ENCODE measurements at regions not wholly inside any gene's neighbourhood (a gene's known extent, or its start where the extent isn't known, plus 50 kb on each side); places are given as distances from the start of the nearest gene placed in this dataset.

GRCh38 chr2:150646746-150647145 is 159.3 kb upstream of the RND3 start:
- no peak for DNase-seq
- H3K27me3 Mint-ChIP-seq = no peaks in the 10 kb centered on the region
- H3K4me3 Mint-ChIP-seq = no peak overlapping the region
- no peaks in the 10 kb centered on the region for H3K36me3 Mint-ChIP-seq (ENCODE audit: low read depth)
- H3K9me3 Mint-ChIP-seq = no peaks in the 10 kb centered on the region
- H3K27ac Mint-ChIP-seq = no peak overlapping the region
- ChIA-PET POLR2A (no interaction called here), CTCF (no interaction called here)
- no peaks in the 10 kb centered on the region for H3K4me1 Mint-ChIP-seq

DNA sequence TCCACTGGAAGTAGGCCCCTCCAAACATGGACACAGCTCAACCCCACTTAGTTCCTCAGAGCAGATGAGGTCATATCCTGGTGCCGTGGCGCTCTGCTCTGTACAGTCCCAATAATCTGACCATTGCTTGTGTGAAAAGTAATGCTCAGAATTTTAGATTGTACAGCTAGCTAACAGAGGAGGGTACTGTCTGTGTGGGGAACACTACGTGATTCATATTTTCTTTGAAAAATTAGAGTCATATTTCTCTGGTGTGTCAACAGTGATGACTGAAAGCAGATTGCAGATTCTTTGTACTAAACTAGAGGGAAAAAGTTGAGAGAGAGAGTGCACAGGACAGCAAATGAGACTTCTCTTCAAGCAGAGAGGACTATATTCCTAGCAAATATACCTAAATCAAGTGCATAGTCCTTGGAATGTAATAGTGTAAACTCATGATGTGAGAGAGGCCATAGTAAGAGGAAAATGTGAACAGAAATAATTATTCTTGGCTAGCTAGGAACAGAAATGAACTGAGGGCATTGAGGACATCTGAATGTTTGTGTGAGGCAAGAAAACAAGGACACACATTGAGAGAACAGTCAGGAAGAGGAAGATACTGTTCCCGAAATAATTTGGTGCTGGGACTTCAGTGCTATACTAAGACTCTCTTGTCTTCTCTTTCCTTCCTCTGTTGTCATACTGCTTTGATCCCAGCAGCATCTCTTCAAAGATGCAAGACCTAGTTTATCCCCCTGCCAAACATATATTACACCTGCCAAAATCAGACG is 157.0 kb upstream of the RND3 start:
- DNase-seq = no peak
- no peak overlapping the region for H3K4me3 Mint-ChIP-seq
- no peak overlapping the region for H3K27ac Mint-ChIP-seq
- H3K4me1 Mint-ChIP-seq = no peaks in the 10 kb centered on the region
- CTCF ChIA-PET = no interaction called here
- no peaks in the 10 kb centered on the region for H3K9me3 Mint-ChIP-seq
- H3K27me3 Mint-ChIP-seq = no peaks in the 10 kb centered on the region
- POLR2A ChIA-PET = no interaction called here
- H3K36me3 Mint-ChIP-seq (ENCODE audit: low read depth) = no peaks in the 10 kb centered on the region

- Mint-ChIP-seq H3K4me1 (no peaks in the 10 kb centered on the region), H3K36me3 (ENCODE audit: low read depth) (no peaks in the 10 kb centered on the region), H3K27me3 (no peaks in the 10 kb centered on the region), H3K27ac (no peak overlapping the region), H3K9me3 (no peaks in the 10 kb centered on the region), H3K4me3 (no peak overlapping the region)
- ChIA-PET CTCF (no interaction called here), POLR2A (no interaction called here)
- no peak for DNase-seq
Observed at GRCh38 chr2:150643114-150643725, 155.8 kb upstream of the RND3 start.

DNA sequence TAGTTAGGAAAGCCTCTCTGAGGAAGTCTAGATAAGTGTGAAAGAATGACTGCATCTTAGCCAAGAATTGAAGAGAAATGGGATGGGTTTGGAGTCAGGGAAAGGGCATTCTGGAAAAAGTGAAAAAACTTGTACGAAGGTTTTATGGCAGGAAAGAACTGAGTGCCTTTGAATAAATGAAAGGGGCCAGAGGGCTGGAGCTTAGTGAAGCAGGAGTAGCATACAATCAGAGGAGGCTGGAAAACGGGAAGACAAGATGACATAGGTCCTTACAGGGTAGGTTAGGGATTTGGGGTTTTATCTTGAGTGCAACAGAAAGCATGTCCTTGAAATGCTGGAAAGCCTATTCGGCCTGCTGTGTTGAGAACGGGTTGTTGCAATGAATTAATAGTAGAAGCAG is 152.6 kb upstream of the RND3 start:
- no peak for DNase-seq
- Mint-ChIP-seq H3K27ac (no peak overlapping the region), H3K36me3 (ENCODE audit: low read depth) (no peaks in the 10 kb centered on the region), H3K27me3 (no peaks in the 10 kb centered on the region), H3K4me3 (no peak overlapping the region), H3K4me1 (no peaks in the 10 kb centered on the region), H3K9me3 (no peaks in the 10 kb centered on the region)
- CTCF ChIA-PET = no interaction called here
- POLR2A ChIA-PET = no interaction called here

DNA sequence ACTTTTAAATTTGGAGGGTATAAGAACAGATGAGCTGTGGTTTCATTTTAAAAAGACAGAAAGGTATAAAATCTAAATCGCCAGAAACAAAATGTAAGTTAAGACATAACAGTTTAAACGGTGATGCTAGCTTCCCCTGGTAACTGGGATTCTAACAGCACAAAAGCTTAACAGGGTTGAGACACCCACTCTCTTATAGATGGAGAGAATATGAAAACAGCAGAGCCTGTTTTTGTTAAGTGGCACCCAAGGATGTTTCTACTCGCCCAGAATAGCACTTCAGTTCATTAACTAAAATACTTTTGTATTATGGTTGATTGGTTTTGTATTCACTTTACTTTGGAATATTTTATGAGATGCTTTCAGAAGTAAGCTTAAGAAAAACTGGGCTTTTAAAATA is 151.9 kb upstream of the RND3 start:
- ChIA-PET POLR2A (no interaction called here), CTCF (no interaction called here)
- no peak overlapping the region for H3K27ac Mint-ChIP-seq
- H3K9me3 Mint-ChIP-seq = no peaks in the 10 kb centered on the region
- no peak overlapping the region for H3K4me3 Mint-ChIP-seq
- no peaks in the 10 kb centered on the region for H3K27me3 Mint-ChIP-seq
- H3K36me3 Mint-ChIP-seq (ENCODE audit: low read depth) = no peaks in the 10 kb centered on the region
- no peaks in the 10 kb centered on the region for H3K4me1 Mint-ChIP-seq
- DNase-seq = no peak

GRCh38 chr2:150631236-150631821 is 143.9 kb upstream of the RND3 start:
- peaks cover 2% of the 10 kb centered on the region for H3K9me3 Mint-ChIP-seq
- POLR2A ChIA-PET = no interaction called here
- H3K4me1 Mint-ChIP-seq = no peaks in the 10 kb centered on the region
- CTCF ChIA-PET = no interaction called here
- H3K36me3 Mint-ChIP-seq (ENCODE audit: low read depth) = no peaks in the 10 kb centered on the region
- no peak overlapping the region for H3K27ac Mint-ChIP-seq
- no peak for DNase-seq
- no peak overlapping the region for H3K4me3 Mint-ChIP-seq
- H3K27me3 Mint-ChIP-seq = no peaks in the 10 kb centered on the region

DNA sequence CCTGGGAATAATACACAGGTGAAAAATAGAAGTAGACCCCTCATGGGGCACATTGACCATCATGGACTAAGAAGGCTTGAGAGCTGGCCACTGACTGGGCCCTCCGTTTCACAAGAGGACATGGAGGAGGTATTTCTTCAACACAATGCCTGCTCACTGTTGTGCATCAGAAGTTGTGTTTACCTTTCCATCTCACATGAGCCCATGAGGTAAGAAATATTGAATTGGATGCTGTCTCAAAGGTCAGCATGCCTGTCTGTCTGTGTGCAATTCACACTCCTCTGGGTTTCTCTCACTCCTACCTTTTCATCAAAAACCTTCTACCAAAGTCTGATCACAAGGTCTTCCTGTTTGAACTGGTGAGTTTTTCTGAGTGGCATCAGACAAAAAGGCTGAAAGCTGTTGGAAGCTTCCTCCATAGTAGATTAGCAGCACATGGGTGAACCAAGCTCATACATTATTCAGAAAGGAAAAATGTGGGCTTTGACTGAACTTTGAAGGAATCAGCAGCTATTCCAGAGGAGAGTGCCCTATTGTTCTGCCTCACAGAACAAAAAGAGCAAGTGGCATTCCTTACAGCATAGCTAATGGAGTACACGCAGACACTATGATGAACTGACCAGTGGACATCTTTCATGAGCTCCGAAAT is 143.2 kb upstream of the RND3 start:
- CTCF ChIA-PET = no interaction called here
- Mint-ChIP-seq H3K36me3 (ENCODE audit: low read depth) (no peaks in the 10 kb centered on the region), H3K4me1 (no peaks in the 10 kb centered on the region), H3K9me3 (peaks cover 2% of the 10 kb centered on the region), H3K27ac (no peak overlapping the region), H3K27me3 (no peaks in the 10 kb centered on the region), H3K4me3 (no peak overlapping the region)
- POLR2A ChIA-PET = no interaction called here
- DNase-seq = no peak

DNA sequence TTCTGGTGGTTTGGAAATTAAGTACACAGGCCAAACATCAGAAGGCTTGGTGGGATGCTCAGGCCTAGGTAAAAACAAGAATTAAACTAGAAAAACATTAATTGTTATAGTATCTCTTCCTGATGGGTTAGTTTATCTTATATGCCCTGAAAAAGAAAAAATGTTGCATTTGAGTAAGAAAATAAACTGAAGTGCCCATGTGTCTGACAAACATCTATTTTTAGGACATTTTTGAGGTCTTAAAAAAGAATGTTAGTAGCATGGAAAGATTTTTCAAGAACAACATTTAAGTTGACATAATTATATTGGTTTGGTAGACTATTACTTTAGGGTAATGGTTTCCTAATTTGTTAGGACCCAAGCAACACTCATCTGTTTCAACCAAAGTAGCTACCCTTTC is 140.1 kb upstream of the RND3 start:
- Mint-ChIP-seq H3K9me3 (peaks cover 2% of the 10 kb centered on the region), H3K27me3 (no peaks in the 10 kb centered on the region), H3K27ac (no peak overlapping the region), H3K36me3 (ENCODE audit: low read depth) (no peaks in the 10 kb centered on the region), H3K4me1 (no peaks in the 10 kb centered on the region), H3K4me3 (no peak overlapping the region)
- CTCF ChIA-PET = no interaction called here
- POLR2A ChIA-PET = no interaction called here
- no peak for DNase-seq

GRCh38 chr2:150626934-150627411 is 139.5 kb upstream of the RND3 start:
- no peak for DNase-seq
- no peak overlapping the region for H3K4me3 Mint-ChIP-seq
- no peaks in the 10 kb centered on the region for H3K27me3 Mint-ChIP-seq
- H3K36me3 Mint-ChIP-seq (ENCODE audit: low read depth) = no peaks in the 10 kb centered on the region
- ChIA-PET CTCF (no interaction called here), POLR2A (no interaction called here)
- H3K27ac Mint-ChIP-seq = no peak overlapping the region
- H3K9me3 Mint-ChIP-seq = peaks cover 2% of the 10 kb centered on the region
- no peaks in the 10 kb centered on the region for H3K4me1 Mint-ChIP-seq

DNA sequence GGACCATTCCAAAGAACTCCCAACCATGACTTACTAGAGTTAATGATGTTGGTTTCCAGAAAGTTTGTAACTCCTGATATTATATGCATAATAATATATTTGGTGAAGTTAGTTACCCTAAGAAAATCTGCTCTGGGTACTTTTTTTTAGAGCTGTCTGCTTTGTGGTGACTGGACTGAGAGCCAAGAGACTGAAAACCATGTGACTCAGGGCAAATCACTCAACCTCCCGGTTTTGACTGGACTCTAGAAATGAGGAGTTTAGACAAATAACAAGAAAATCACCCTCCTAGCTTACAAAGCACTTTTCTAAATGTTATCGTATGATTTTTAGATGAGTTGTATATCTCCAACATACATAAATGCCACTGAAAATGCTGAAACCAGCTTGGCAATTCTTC is 138.3 kb upstream of the RND3 start:
- ChIA-PET CTCF (no interaction called here), POLR2A (no interaction called here)

DNA sequence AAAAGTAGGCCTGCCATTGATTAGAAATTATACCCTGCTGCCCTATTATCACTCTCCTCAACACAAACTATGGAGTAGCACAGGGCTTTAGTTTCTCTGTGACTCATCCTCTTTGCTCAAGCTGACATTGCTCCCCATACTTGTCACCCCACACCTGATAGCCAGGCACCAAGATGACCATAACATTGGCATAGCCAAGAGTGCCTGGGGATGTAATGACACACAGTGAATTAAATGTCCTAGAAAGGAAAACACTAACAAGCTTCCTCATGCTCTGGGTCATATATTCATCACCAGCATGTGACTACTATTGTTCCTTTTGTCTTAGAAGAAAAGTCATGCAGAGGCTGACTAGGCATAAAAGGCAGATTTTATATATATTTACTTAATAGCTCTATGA is 137.8 kb upstream of the RND3 start:
- H3K36me3 Mint-ChIP-seq (ENCODE audit: low read depth) = no peaks in the 10 kb centered on the region
- DNase-seq = no peak
- H3K27me3 Mint-ChIP-seq = no peaks in the 10 kb centered on the region
- H3K4me1 Mint-ChIP-seq = no peaks in the 10 kb centered on the region
- CTCF ChIA-PET = no interaction called here
- POLR2A ChIA-PET = no interaction called here
- no peak overlapping the region for H3K27ac Mint-ChIP-seq
- no peak overlapping the region for H3K4me3 Mint-ChIP-seq
- peaks cover 2% of the 10 kb centered on the region for H3K9me3 Mint-ChIP-seq

More for the DNA sequence above, 138.3 kb upstream of the RND3 start:
- H3K9me3 Mint-ChIP-seq = peaks cover 2% of the 10 kb centered on the region
- H3K27me3 Mint-ChIP-seq = no peaks in the 10 kb centered on the region
- no peaks in the 10 kb centered on the region for H3K4me1 Mint-ChIP-seq
- no peak for DNase-seq
- H3K4me3 Mint-ChIP-seq = no peak overlapping the region
- H3K36me3 Mint-ChIP-seq (ENCODE audit: low read depth) = no peaks in the 10 kb centered on the region
- no peak overlapping the region for H3K27ac Mint-ChIP-seq

GRCh38 chr2:150624001-150624401 is 136.5 kb upstream of the RND3 start:
- CTCF ChIA-PET = no interaction called here
- Mint-ChIP-seq H3K4me1 (no peaks in the 10 kb centered on the region), H3K27ac (no peak overlapping the region), H3K27me3 (no peaks in the 10 kb centered on the region), H3K36me3 (ENCODE audit: low read depth) (no peaks in the 10 kb centered on the region), H3K4me3 (no peak overlapping the region), H3K9me3 (peaks cover 2% of the 10 kb centered on the region)
- POLR2A ChIA-PET = no interaction called here
- DNase-seq = no peak

- Mint-ChIP-seq H3K4me1 (no peaks in the 10 kb centered on the region), H3K36me3 (ENCODE audit: low read depth) (no peaks in the 10 kb centered on the region), H3K27me3 (no peaks in the 10 kb centered on the region), H3K27ac (no peak overlapping the region), H3K9me3 (no peaks in the 10 kb centered on the region), H3K4me3 (no peak overlapping the region)
- POLR2A ChIA-PET = no interaction called here
- DNase-seq = no peak
- CTCF ChIA-PET = no interaction called here
Observed at GRCh38 chr2:150621526-150622213, 134.2 kb upstream of the RND3 start.

Data from activated CD4-positive, alpha-beta T cell treated with anti-CD3 and anti-CD28 coated beads, Interleukin-2, amount 10 ng/mL, durations not matched to agents 7 days and 5 days (primary cell).